GM21390 (cell line): ENCODE measurements at regions not wholly inside any gene's neighbourhood (a gene's known extent, or its start where the extent isn't known, plus 50 kb on each side); places are given as distances from the start of the nearest gene placed in this dataset.
"Not testable (repeated sequence)": the region's sequence is repeated elsewhere in the genome, so short reads cannot be mapped to it uniquely, and the experiment has no call there.

Experiments
- ATAC-seq: cut with Tn5 transposase; IDR thresholded peaks from one replicate; pipeline ENCODE4 v1.9.1; 2021; ENCODE audit not compliant: unreplicated experiment

DNA sequence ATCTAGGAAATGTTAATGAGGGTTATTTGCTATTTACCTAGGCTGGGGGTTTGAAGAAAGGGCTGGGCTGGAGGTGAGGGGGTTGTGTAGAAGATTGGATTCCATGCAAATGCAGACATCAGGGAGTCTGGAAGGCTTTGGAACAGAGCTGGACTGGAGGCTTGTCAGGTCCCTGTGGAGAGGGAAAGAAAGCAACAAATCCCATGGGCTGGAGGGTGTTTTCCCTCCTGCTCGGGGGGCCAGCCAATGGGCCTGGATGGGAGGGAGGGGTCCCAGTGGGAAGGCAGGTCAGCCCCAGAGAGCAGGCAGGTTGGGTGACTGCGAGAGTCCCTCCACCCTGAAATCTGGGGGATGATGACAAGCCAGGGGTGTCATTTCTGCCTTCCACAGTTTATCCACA is 431.8 kb downstream of the RPS24 start:
- ATAC-seq: no peak

DNA sequence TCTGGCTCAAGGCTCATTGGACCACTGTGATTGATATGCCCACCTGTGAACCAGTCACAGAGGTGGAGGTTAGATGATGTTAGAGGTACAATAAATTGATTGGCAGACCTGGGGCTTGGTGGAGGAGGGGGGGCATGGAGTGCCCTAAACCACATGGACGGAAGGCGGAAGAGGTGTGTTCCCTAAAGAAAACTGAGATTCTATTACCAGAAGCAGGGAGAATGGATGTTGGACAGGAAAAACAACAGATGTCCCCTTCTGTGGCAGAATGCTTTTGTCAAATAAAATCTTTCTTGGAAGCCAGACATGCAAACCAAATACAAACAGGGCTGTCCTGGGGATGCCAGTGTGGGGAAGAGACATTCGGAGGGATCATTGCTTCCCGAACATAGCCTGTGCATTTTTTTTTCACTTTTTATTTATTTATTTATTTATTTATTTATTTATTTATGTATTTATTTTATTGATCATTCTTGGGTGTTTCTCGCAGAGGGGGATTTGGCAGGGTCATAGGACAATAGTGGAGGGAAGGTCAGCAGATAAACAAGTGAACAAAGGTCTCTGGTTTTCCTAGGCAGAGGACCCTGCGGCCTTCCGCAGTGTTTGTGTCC is 433.9 kb downstream of the RPS24 start:
- no peak for ATAC-seq

DNA sequence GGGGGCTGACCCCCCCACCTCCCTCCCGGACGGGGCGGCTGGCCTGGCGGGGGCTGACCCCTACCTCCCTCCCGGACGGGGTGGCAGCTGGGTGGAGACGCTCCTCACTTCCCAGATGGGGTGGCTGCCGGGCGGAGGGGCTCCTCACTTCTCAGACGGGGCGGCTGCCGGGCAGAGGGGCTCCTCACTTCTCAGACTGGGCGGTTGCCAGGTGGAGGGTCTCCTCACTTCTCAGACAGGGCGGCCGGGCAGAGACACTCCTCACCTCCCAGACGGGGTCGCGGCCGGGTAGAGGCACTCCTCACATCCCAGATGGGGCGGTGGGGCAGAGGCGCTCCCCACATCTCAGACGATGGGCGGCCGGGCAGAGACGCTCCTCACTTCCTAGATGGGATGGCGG is 435.1 kb downstream of the RPS24 start:
- not testable (repeated sequence) for ATAC-seq

DNA sequence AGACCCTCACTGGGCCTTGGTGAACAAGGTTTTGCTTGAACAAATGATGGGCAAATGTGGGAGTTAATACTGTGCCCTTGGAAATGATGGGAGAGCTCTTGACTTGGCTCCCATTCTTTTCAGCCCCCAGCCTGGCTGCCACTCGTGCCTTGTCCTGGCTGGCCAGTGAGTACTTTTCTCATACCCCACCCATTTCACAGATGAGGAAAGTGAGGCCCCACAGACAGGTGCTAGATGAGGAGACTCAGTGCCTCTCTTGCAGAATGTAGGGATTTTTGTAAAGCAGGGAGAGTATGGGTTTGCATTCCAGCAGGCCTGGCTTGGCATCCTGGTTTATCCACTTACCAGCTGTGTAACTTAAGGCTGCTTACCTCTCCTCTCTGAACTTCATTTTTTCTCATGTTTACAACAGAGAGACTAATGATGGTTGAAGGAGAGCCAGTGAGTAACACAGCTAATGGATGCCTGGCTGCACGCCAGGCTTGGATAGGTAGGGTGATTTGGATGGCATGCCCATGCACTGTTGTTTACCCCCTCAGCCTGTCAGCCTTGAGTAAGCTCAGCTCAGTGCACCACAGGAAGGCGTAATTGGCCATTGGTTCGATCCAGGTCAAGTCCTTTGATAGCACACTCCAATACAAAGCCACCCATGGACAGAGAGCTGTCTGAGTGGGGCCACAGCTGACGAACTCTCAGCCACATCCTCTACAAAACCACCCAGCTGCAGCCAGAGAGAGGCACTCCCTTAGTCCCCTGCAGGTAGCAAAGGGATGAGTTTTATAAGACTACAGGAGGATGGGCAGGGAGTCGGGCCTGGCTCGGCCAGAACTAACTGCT is 436.8 kb downstream of the RPS24 start:
- ATAC-seq: no peak

DNA sequence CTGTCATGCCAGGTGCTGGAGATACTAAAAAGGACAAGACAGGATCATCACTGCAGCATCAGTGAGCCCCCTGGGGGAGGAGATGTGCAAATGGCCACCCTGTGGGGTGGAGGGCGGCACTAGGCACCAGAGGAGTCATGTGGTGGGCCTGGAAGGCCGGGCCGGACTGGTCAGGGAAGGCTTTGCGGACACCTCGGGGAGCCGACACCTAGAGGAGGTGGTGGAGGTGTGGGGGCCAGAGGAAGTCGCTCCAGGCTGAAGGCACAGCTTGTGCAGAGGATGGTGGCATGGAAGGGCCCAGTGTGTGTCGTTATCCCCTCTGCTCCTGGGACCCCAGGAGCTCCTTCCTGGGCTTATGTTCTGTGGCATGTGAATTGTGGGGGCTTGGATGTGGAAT is 437.7 kb downstream of the RPS24 start:
- ATAC-seq: no peak

DNA sequence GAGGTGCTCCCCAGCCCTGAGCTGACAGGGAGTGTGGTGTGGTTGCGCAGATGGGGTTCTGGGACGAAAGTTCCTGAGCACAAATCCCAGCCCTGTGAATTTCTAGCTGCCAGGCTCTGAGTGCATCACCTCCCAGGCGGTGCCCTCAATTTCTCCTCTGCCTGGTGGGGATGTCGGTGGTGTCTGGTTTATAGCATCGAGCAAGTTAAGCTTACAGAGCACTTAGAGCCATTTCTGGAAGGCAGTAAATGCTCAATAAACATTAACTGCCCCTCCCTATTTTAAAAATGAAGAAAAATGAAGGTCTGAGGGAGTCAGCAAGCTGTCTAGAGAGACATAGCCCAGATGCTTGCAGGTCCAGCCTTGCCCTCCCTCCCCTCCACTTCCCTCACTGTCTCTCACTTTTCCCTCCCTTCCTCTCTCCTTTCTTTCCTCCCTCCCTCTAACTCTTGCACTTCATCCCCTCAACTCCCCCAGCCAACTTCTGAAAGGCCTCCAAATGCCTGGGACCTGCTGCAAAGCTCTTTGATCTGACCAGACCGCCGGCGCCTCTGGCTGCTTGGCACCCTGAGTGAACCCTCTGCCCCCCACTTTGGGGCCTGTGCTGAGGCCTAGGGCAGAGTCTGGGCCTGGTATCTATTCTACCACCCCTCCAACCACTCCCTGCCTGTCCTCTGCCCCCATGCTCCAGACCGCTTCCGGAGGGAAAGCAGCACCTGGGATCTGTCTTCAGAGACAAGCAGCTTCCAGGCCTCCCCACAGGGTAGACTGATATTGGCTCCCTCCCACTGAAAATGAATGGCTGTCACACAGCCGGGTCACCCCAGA is 438.3 kb downstream of the RPS24 start:
- ATAC-seq: no peak

DNA sequence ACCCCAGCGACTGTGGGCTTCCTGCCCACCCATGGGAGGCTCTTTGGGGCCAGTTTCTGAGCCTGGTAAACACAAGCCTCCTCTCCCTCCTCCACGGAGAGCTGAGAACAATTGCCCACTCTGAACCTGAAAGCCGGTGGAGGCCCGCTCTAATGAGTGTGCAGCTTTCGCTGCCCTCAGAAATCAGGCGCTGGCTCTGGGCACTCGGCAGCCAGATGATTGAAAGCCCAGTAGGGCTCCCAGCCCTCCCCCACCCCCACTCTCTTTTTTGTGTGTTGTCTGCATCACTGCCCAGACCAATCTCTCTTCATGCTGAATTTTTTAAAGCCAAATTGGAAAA is 438.9 kb downstream of the RPS24 start:
- ATAC-seq: no peak

DNA sequence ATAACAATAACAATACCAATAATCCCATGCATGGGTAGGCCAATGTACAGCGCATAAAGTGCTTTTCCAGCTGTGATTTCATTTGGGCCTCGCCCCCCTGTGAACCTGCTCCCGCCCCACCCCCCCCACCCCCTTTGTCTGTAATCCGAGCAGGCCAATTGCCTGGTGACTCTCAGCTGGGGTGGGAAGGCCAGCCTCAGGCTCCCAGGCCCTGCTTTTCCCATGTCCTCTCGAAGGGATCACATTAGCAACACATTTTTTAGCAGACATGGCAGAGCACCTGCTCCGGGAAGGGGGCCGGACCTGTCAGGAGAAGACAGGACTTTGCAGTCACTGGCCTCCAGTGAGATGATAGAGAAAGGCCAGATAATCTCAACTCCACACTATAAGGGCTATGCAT is 439.3 kb downstream of the RPS24 start:
- ATAC-seq: no peak

DNA sequence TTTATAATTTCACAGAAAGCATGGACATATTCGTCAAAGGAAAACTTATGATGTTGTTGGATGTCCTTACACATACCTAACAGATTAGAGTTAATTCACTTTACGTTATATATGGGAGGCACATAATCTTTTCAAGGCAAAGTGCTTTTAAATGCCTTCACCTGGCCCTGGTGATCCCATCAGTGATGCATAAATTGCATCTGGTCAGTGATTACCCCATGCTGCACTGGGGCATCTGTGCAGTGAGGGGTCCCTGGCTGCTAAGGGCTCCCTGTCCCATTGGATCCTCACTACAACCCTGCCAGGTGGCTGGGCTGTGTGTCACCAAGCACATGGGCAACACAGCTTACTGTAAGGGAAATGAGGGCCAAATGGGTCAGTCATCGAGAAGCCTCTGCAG is 441.1 kb downstream of the RPS24 start:
- ATAC-seq: no peak

DNA sequence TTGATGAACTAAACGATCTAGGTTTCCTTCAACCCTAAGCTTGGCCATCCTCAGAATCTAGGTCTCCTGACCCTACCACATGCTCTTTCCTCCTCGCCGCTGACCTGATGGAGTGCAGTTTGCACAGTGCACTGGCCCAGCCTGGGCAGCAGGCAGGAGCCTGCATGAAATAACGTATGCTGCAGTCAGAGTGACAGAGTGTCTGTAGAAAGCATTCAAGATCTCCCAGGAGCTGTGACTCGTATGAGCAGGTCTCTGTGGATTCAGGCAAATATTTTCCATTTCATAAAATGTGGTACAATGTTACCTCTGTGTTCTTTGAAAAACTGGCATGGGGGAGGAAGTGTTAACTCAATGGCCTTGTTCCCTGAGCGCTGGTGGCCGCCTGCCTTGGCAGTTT is 441.8 kb downstream of the RPS24 start:
- no peak for ATAC-seq

DNA sequence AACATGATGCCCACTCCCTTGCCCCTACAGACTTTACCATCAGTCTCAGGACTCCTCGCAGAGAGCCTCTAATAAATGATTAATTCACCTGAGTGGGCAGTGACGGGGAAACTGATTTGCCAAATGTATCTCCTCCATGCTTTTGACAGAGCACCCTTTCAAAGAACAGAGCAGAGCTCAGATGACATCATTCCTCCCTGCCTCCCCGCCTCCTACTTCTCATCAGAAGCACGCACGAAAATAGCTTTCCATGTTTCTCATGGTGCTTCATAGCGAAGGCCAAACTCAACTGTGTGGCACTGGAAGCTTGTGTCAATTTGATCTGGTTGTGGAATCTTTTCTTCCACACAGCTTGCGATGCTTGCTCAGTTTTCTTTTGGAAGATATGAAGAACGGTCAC is 442.5 kb downstream of the RPS24 start:
- ATAC-seq: no peak

DNA sequence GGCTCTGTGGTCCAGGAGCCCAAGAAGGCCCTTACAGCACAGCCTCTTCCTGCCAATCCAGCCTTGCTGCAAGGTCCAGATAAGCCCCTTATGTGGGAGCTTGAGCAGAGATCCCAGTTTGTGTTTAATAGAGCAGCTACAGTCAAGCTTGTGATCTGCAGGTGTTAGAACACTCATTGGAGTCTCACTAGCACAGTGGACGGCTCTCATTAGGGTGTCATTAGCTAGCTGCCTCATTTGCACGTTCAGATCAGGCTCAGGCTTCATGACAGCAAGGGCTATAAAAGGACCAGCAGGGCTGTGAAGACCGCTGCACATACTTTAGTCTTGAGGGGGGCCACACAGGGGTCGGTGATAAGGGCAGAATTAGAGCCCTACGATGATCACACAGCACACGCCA is 443.2 kb downstream of the RPS24 start:
- no peak for ATAC-seq

DNA sequence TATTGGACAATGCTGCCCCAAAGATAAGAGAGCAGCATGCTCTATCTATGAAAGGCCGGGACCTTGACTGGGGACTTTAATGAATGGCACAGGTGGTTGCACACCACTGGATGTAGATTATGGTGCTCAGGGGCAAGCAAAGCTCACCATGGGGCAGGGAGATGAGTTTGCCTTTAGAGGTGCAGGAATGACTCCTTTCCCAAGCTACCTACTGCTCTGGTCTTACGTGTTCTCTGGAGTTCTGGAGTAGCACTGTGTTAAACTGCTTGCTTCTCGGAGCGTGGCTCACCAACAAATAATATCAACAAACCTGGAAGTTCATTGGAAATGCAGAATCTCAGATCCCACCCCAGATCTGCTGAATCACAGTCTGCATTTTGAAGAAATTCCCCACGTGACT is 445.3 kb downstream of the RPS24 start:
- no peak for ATAC-seq

DNA sequence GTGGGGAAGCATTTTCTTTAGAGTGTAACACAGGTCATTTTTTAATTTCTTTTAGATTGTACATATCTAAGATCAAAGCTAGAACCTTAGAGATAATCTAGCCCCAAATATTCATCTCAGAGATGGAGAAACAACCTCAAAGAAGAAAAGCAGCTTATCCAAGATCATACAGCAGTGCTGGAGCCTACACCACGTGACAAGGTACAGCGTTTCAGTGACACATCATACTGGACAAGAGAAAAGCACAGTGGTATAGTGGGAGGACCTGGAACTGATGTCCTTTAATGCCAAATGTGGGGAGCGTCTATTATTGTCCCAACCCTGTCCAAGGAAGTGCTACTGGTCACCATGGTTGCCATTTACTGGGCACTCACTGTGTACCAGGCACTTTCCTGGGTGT is 445.8 kb downstream of the RPS24 start:
- ATAC-seq: no peak

DNA sequence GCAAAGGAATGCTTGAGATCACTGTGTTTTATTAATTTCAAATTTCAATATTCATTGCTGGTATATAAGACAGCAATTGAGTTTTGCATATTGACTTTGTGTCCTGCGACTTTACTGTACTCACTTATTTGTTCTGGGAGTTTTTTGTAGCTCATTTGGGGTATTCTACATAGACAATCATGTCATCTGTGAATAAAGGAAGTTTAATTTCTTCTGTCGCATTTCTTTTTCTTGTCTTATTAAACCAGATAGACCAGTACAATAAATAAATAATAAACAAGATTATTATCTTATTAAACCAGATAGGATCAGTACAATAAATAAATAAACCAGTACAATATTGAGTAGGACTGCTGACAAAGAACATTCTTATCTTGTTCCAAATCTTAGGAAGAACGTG is 448.2 kb downstream of the RPS24 start:
- no peak for ATAC-seq

DNA sequence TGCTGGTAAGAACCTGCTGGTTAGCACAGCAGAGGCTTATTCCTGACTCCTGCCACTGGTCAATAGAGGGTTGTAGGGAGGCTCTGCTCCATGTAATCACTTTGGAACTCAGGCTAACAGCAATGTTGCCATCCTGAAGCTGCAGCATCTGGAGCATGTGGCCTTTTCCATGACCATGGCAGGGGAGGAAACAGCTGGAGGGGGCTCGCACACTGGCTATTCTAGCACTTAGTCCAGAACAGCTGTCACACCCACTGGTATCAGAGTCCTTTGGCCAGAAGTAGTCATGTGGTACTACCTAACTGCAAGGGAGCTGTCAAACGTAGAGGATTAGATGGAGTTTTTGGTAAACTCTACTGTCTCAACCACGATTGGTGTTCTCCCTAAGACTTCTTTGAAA is 450.0 kb downstream of the RPS24 start:
- no peak for ATAC-seq

DNA sequence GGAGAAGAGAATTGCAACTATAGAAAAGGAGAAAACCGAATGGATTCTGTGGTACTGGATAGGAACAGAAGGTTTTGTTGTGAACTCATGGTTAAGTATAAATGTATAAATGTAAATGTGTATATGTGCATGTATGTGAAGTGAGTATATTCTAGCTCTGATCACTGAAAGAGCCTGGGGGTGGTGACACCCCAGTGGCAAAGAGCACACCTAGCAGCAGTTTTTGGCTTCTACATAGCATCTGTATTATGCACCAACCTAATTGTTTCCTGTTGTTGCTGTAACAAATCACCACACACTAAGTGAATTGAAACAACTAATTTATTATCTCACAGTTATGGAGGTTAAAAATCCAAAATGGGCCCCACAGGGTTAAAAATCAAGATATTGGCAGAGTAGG is 455.4 kb downstream of the RPS24 start:
- ATAC-seq: no peak

DNA sequence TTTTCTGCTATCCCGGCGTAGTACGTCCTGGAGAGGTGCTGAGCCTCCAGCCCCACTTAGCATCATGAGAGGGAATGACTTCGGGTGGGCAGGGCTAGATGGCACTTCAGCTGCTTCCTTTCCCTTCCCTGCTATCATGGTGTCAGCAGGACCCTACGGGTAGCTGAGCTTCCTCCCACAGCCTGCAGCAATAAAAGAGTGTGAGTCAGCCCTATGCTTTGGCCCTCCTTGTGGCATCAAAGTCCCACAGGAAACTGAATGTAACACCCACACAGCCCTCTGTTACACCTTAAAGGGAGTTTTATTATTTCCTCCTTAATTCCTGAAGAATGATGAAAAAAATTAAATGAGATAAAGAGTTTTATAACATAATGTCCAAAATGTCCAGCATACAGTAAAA is 458.1 kb downstream of the RPS24 start:
- ATAC-seq: no peak

DNA sequence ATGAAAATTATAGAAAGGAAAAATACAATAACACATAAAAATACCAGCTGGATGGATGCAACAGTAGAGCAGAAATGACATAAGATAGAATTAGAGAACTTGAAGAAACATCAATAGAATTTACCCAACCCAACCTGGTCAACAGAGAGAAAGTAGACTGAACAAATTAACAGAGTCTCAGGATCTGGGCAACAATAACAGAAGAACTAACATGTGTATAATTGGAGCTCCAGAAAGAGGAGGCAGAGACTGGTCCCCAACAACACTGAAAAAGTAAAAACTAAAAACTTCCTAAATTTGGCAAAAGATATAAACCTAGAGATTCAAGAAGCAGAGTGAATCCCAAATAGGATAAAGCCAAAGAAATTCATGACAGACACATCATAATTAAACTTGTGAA is 458.8 kb downstream of the RPS24 start:
- ATAC-seq: no peak

DNA sequence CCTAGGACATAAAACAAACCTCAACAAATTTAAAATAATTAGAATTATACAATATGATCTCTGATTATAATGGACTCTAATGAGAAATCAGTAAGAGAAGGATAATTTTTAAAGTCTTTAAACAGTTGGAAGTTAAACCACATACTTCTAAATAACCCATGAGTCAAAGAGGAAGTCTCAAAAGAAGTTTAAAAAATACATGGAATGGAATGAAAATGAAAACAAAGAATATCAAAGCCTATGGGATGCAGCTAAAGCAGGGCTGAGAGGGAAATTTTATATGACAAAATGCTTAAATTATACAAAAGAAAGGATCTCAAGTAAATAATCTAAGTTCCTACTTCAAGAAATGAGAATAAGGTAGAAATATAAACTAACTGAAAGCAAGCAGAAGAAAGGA is 460.5 kb downstream of the RPS24 start:
- no peak for ATAC-seq

DNA sequence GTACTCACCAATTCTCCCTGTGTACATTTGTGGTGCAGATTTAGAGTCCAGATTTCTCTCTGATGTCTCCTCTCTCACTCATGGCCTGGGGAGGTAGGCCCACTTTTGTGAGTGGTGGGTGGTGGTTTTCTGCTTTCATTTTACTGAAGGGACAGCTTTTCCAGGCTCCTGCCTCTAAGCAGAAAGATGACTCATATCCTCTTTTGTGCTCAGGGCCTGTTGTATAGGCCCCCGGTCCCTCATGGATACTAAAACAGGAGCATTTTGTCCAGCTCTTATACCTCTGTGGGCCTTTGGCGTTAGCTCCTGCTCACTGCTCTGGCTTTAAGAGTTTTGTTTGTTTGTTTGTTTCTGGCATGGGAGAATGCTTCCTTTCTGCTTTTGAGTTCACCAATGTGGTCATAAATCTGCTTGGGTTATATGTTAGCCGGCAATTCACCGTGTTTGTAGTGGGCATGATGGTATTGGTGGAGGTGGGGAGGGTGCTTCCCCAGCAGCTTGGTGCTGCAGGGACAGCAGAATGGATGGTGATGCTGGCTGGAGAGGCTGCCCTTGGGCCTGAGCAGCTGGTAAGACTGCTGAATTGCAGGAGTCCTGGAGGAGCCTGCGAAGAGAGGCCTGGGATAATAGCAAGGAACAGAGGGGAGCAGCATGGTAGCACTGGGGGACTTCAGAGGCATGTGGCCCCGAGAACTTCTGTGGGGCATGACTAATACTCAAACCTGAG is 468.7 kb downstream of the RPS24 start:
- no peak for ATAC-seq
